ENCODE measurements at regions not wholly inside any gene's neighbourhood (a gene's known extent, or its start where the extent isn't known, plus 50 kb on each side); places are given as distances from the start of the nearest gene placed in this dataset.

DNA sequence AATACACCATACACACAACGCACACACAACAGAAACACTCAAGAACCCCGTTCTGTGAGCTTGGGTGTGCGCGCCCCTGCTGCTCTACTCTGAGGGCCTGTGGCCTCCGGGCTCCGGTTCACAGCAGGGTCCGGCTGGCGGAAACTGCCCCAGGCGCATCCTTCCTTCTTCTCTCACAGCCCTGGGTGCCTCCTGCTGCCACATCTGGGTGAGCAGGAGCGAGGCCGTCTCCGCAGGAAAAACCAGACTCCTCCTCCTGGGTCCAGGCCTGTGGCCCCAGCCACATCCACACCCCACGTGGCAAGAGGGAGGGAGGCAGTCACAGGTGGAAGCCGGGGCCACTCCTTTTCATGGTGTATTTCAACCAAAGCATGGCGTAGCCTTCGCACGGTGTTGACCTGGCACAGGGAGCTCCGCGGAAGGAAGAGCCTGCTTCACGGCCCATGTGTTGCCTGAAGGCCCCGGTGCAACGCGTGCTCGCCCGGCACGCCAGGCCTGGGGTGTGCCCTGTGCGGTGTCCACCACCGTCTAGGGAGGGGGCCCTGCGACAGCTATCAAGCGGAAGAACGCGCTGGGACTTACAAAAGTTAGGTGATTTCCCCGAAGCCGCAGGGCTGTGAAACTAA is 1502.7 kb downstream of the TBC1D22A start:
- DNase-seq: no peak

DNA sequence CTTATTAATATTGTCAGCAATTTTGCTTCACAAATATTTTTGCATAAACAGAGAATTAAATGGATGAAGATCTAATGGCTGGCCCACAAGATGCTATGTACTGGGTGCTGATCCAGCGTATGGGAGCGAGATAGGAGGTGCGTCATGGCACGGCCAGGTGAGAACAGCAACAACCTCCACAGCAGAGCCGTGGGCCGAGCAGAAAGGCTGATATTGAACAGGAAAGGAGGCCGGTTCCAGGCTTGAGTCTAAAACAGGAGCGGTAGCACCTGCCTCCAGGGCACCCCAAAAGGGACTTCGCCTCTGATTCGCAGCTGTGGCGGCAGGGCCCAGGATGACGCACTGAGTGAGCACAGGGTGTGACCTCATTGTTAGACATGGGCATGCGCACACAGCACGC is 1502.1 kb downstream of the TBC1D22A start:
- no peak for DNase-seq

DNA sequence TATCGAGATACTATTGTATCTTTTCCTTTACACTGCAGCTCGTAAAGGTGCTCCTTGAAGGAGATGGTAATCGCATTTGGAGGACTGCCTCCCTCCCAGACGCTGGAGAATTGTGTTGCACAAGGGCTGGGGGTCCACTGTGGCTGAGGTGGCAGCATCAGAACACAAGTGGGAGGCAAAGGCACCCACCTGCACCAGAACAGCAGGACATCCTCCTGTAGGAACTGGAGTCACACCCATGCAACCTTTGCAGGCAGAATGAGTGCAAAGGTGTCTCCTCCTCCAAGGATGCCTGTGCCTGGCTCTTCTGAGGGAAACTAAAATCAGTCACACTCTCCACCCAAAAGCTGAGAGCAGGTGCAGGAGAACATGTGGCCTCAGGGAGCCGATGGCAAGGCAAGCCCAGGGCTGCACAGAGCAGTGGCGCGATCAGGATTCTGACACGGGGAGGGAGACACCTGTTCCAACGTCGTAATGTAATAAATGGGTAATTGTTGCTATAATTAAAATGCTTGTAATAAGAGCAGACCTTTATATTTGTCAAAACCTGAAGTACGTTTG is 1501.4 kb downstream of the TBC1D22A start:
- no peak for DNase-seq

DNA sequence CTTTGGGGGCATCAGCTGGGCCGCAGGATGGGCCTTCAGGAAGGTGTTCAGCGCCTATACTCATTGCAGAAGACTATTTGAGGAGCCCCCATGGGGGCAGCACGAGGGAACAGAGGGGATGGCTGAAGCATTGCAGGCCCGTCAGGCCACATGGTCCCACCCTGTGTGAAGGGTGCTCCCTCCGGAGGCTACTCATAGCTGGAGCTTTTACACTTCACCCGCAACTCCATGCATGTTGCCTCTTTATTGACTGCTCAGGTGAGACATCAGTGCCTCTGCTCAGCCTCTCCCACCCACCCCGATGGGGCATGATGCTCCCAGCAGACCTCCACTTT is 1500.9 kb downstream of the TBC1D22A start:
- no peak for DNase-seq

DNA sequence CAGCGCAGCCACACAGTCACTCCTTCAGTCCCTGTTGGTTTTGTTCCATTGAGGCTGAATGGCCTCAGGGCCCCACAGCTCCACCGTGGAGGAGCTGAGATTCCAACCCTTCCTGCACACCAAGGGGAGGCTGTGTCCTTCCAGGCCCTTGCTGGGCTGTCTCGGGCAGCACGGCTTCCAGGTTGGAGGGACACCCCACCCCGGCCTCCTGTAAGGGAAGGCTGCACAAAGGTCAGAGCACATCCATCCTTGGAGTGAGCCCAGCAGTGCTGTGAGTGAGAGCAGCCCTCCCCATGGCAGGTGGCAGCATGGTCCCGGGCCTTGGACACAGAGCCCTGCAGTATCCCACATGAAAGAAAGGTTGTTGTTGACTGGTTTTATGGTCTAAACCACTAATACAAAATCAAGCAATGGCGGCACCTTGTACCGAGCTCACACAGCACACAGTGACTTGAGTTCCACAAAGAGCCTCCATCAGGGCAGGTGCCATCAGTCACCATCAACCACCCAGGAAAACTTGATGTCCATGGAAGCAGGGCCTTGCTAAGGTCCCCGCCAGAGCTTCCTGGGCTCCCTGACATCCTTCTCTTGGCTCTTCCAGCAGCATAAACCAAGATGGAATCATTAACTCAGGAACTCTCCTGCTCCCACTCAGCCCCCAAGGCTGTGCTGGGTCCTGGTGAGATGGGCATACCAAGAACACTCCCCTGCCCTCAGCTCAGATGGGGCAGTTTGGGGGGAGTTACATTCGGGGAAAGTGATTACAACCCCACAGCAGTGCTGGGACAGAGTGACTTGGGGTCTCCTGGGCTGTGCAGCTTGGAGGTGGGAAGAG is 1500.4 kb downstream of the TBC1D22A start:
- no peak for DNase-seq

DNA sequence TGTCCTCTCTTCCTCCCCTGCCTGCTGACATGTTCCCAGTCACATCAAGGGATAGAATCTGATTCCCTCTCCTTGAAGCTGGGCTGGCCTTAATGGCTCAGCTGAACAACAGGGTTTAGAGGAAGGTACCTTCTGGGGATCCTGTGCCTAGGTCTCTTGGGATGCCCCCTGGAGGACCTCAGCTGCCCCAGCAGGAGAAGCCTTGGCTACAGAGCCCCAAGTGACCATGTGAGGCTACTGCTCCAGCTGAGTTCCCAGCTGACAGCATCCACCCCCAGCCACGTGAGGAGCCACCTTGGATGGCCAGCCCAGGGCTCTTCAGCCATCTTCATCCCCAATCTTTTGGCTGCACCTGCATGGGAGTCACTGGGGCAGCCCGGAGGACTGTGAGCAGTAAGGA is 1499.3 kb downstream of the TBC1D22A start:
- no peak for DNase-seq

DNA sequence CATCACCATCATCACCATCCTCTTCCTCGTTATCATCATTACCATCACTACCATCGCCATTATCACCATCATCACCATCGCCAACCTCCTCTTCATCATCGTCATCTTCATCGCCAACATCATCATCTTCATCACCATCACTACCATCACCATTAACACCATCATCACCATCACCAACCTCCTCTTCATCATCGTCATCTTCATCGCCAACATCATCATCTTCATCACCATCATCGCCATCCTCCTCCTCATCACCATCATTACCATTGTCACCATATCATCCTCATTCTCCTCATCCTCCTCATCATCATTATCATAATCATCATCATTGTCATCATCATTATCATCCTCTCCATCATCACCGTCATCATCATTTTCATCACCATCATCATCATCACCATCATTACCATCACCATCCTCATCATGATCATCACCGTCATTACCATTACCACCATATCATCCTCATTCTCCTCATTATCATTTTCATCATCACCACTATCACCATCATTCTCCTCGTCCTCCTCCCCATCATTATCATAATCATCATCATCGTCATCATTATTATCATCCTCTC is 1498.7 kb downstream of the TBC1D22A start:
- DNase-seq: no peak

DNA sequence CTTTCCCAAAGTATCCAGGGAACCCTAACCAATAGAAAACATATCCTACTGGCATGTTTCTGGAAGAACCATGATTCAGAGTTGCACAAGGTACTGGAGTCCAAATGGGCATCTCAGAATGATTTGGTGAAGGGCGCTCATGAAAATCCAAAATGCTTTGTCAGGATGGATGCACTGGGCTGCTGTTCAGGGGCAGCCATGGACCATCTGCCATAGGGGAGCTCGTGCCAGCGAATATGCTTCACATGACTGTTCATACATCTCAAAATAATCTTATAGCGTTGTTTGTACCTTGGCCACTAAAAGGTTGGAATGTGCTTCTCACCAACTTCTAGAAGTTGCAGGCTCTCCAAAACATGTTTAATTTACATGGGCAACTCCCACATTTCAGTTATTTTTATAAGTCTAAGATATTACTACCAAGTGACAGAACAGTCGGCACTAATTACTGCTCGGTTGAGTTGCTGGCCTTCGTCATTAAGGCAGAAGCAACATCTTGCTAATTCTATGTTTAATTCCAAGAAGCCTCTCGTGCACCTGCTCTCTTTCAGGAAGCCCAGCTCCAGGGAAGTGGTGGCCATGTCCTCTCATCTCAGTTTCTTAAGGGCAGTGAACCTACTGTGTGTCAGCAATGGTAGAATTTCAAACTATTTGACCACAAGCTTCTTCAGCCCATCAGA is 1497.7 kb downstream of the TBC1D22A start:
- DNase-seq: no peak

DNA sequence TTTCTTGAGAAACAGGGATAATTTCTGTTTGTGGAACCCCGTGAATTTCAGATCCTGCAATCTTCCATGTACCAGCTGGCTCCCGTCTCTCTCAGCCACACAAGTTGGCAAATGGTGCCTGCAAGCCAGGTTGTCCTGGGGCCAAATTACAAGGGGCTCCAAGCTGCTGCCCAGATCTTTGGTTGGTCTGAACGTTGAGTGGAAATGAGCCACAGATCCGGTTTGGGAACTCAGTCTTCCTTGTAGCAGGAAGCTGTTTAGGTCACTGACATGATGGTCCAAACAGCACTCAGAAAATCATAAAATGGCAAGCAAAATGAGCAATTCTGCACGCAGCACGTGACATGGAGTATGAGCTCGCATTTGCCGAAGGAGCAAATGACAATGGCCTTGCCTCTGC is 1496.4 kb downstream of the TBC1D22A start:
- no peak for DNase-seq

DNA sequence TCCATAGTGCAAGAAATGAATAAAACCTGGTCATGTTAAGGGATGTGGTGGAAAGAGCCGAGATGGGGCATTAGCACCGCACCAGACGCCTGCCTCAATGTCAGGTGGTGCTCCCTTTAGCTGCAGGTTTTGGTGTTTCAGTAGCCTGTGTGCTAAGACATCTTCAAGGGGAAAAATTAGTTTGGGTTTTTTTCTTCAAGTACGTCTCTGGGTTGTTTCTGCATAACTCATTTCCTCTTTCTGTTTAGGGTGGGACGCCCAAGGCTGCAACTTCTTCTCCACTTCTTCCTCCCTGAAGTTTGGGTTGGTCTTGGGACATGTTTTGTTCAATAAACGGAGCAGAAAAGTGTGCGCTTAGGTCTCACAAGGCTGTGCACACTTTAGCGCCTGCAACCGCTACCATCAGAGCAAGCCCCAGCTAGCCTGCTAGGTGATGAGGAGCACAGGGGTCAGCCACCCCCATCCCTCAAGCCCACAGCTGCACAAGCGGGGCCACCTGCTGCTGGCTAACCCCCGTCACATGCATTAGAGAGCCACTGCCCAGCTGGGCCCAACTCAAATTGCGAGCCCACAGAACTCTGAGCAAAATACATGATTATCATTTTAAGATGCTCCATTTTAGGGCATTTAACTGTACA is 1495.7 kb downstream of the TBC1D22A start:
- DNase-seq: no peak

DNA sequence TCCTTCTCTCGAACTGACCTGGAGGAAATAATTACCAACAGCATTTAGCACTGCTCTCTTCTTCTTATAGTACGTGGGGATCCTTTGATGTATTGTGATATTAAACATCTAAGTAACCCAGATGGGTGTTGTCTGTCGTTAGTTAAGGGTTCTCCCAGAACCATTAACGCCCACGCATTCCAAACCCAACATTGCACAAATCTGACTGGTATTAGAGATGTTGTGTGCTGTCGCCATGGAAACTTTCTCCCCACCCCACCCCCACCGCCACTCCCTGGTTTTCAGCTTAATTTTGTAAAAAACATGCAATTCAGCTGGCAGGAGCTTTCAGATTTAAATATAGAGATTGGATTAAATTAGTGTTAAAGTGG is 1495.2 kb downstream of the TBC1D22A start:
- no peak for DNase-seq

DNA sequence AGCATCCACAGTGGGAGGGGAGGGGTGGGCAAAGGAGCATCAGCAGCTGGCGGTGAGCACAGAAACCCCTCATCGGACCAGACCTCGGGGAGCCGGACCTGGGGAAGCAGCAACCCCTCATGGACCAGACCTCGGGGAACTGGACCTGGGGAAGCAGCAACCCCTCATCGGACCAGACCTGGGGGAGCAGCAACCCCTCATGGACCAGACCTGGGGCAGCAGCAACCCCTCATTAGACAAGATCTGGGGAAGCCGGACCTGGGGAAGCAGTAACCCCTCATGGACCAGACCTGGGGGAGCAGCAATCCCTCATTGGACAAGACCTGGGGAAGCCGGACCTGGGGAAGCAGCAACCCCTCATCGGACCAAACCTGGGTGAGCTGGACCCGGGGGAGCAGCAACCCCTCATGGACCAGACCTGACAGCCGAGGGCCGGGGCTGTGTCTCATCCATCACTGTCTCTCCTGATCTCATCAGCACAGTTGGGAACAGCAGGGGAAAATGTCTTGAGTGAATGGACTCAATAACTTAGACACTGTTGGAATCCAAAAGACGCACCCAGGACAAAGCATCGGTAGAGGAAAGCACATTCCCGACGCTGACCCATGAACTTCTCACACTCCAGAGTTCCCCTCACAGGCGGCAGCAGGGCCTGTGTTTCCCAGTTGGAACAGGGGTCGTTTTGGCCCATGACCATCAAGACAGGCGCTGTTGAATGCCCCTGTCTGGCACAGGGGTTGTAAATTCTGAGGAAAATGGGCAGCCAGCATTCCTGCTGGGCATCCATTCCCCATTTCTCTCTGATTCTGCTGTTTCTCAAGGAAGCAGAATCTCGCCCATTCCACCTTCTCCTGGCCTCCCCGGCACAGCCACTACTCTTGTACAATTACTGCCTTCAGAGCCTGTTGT is 1494.6 kb downstream of the TBC1D22A start:
- DNase-seq: no peak

DNA sequence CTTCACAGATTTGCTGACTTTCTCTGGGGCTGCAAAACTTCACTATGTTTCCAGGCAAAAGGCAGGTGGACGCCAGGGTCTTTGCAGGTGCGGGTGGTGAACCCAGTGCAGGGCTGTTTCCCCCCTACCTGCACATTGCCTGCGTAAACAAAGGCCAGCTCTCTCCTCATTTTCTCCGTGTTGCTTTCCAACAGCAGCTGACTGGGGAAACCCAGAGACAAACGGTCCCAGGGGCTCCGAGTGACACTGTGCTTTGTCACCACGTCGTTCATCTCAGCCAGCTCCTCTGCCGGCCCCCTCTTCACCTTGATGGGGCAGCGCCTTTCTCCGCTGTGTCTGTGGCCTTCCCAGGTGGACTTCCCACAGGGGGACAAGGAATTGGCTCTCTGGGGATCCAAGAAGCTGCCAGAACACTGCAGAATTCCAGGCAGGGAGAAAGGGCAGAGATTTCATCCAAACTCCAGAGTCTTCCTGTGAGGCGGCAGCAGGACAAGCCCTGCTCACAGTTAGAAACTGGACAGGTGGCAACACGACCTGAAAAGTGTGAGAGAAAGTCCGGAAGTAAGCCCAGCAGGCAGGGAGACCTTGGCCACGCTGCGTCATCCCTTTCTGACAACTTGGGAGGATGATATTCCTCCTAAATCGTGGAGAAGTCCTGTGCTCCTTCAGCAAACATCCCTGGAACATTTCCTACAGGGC is 1493.7 kb downstream of the TBC1D22A start:
- DNase-seq: no peak

DNA sequence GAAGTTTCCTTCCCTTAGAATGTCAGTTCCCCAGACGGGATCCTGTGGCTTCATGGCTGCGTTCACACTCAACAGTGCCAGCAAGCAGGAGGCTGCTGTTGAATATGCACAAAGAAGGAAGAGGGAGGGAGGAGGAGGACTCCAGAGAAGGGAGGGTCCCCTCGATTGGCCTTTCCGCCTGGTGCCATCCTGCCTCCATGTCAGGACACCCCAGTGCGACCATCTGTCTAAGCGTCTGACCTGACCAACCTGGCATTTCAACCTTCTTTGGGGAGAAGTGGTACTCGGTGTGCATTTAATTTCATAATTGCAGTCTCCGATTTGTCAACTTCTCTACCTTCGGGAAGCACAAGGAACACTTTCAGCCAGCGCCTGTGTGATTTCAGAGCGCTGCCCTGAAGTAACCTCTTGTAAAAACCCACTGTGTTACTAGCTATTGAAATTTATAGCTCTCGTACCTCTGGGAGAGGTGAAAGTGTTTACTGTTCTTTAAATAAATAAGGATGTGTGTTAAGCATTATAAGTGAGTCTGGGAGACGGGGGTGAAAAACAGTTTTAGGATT is 1491.9 kb downstream of the TBC1D22A start:
- DNase-seq: no peak

DNA sequence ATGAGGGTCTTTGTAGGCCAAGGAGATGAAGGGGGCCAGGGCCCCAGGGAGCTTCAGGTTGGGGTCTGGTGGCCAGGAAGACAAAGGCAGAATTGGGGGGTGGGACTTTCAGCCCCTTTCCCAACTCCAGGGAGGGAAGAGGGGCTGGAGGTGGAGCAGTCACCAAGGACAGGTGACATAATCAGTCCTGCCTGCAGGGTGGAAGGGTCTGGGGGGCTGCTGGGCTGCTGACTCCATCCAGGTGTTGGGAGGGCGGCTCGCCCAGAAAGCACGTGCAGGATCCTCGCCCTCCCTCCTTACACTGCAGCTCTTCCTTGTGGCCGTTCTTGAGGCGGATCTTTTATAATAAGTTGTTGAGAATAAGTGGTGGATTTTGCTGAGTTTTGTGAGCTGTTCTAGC is 1491.1 kb downstream of the TBC1D22A start:
- no peak for DNase-seq

DNA sequence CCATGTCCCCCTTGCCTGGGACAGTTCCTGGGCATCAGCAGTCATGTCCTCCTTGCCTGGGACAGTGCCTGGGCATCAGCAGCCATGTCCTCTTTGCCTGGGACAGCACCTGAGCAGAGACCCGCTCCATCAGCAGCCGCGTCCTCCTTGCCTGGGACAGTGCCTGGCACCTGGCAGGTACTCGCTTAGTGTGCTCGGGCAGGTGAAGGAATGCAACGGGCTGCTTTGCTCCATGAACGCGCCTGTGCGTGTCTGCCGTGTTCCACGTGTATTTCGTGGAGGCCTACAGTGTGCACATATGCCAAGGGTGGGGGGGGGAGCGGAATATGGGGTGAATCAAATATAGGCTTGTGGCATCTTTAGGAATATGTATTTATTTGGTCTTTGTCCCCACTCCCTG is 1490.7 kb downstream of the TBC1D22A start:
- DNase-seq: no peak

DNA sequence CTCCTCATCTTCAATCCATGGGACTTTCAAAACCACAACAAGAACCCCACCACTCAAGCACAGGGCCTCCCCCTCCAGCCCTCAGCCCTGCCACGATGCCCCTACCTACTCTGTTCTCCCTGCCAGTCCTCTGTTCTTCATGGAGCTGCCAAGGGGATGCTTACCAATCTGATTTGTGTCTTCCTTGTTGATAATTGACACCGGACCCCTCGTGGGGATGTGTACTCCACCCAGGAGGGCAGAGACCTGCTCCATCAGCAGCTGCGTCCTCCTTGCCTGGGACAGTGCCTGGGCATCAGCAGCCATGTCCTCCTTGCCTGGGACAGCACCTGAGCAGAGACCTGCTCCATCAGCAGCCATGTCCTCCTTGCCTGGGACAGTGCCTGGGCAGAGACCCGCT is 1489.2 kb downstream of the TBC1D22A start:
- no peak for DNase-seq

DNA sequence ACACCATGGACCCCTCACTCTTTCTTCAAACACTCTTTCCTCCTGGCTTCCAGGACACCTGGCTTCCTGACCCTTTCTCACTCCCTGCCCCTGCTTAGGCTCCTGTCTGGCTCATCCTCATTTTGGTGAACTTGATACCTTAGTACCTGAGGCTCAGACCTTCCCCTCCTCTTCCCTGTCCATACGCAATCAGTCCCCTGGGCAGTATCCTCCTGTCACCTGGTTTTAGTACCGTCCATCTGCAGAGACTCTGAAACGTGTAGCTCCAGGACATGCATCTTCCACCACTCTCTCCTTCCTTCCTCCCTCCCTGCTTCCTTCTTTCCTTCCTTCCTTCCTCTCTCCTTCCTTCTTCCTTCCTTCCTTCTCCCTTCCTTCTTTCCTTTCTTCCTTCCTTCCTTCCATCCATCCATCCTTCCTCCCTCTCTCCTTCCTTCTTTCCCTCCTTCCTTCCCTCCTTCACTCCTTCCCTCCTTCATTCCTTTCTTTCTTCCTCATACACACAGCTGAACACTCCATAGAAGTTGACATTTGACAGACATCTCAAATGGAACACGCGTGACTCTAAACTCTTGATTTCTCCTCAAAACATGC is 1488.6 kb downstream of the TBC1D22A start:
- DNase-seq: no peak

DNA sequence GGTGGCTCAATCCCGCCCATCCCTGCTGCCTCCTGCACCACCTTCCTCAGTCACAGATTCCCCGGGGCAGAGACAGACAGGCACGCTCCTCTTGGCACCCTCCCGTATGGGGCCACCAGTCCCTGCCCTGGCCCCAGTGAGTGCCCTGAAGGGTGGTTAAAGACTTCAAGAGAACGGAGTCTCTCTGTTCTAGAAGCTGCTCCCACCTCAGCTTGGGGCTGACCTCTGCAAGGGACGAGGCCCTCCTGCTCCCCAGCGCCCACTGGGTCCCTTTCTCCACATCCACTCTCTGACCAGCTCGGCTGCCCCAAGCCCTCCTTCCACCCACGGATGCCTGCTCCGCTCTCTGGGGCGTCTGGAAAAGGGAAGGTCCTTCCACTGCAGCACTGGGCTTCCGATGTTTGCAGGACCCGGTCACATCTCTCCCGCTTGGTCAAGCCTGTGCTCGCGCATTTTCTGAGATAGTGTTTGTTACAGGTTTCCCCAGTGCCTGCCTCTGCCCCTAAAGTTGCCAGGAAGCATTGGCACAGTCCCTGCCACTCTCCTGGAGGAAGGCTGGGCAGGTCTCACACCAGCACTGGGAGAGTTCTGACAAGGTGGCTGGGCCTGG is 1487.9 kb downstream of the TBC1D22A start:
- DNase-seq: no peak

DNA sequence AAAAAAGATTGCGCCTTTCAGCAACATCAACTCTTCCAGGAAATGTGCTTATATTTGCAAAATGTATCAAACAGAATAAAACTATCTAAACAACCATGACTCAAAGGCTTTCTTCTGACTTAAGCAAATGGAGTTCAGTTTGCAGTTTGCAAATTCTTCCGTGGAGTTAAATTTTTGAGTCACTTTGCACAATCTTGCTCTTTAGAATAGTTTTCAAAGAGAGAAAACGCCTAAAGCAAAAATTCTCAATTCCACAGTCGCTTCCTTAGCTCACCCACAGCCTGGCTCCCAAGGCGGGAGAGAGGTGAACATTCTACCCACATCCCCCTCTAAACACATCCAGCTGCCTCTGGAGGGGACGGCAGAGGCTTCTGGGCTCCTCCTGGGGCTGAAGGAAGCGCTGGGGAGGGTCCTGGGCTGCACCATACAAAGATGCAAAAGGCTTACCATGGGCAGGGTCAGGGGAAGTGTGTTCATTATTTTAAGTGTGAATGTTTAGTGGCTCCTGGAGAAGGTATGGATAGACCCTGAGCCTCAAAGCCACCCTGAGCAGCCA is 1487.3 kb downstream of the TBC1D22A start:
- DNase-seq: no peak

All from NCI-H1048 (cell line).